HUDEP-2 (cell line): ENCODE measurements at regions not wholly inside any gene's neighbourhood (a gene's known extent, or its start where the extent isn't known, plus 50 kb on each side); places are given as distances from the start of the nearest gene placed in this dataset.

Experiments
- DNase-seq, 76 experiments: peaks; one replicate each; lab custom pipeline; 2025; ENCODE audit not compliant: unreplicated experiment in 76 of 76; lab: John Stamatoyannopoulos, UW

GRCh38 chr4:10773656-10774055 is 89.1 kb upstream of the CLNK start:
- no peak for DNase-seq

DNA sequence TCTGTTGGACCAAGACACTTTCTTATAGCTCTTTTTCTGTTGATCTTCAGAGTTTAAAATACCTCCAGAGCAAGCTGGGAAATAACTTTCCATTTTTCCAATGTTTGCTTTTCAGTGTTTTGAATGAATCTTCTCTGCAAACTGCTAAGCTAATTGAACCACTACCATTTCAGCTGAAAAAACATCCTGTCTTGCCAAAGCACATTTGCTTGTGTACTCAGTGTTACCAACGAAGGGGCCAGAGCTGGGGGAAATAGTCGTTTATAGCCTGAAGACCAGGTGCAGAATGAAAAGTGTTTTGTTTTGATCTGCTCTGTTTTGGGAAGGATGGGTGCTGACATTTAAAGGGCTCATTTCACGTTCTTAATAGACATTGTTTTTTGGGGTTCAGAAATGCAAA is 88.4 kb upstream of the CLNK start:
- no peak for DNase-seq

DNA sequence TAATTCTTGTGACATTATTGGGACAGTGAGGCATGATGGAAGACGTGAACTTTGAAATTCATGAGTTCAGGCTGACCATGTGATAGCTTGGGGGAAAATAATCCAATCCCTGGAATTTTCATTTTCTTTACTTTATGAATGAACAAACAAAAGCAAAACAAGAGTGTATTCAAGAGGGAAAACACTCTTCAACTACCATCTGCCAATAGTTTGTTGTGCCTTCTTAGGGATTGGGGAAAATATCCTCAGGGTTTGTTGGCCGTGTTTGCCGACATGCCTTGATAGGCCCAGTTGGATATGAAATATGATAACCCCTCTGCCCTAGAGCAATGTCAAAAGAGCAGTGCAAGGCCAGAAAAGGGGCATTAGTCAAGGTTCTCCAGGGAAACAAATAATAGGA is 80.8 kb upstream of the CLNK start:
- no peak for DNase-seq

DNA sequence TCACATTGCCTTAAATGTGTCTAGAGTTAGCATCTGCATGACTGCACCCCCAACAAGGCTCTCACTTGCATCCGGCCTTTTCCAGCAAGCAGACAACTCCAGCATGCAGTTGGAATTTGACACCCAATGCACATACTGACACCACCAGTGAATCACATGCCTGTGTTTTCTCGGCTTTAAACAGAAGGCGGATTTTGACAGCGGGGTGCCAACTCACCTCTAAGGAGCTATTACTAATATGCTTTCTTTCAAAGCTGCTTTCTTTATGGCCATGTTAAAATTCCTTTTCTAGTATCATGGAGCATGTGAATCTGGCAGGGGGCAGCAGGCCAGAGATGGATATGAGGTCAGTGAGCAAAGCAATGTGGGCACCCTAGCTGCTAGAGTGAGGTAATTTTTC is 78.0 kb upstream of the CLNK start:
- no peak for DNase-seq

DNA sequence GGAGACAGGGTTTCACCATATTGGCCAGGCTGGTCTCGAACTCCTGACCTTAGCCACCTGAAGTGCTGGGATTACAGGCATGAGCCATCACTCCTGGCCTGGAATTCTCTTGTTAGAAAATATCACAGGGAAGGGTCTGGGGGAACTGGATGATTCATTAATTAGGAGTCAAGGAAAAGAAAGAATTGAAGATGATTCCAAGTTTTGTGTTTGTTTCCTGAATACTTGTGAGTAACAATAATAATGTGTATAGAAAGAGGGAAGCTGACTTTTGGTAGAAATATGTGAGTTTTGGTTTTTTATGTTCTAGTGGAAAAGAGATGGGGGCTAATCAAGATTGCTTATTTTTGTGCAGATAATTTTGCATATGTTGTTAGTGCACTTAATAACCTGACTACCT is 77.3 kb upstream of the CLNK start:
- DNase-seq = no peak

DNA sequence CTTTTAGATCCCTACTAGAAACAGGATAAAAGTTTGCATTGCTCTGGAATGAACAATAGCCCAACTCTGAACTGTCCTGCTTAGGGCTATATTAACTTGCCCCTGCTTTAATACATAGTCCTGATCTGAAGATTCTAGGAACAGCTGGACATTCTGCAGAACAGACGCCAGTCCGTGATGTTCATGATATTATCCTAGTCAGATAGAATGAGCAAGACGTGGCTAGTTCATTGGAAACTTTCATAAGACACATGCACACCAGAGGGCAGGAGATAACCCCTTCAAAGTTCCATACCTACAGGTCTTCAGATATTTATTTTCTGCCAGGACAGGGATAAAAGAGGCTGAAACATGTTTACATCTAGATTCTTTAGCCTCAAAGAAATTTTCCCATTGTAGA is 75.5 kb upstream of the CLNK start:
- DNase-seq = no peak

GRCh38 chr4:10758906-10759305 is 74.3 kb upstream of the CLNK start:
- no peak for DNase-seq

GRCh38 chr4:10753856-10754402 is 69.4 kb upstream of the CLNK start:
- no peak for DNase-seq

- no peak for DNase-seq
Observed at GRCh38 chr4:10753336-10753735, 68.8 kb upstream of the CLNK start.

DNA sequence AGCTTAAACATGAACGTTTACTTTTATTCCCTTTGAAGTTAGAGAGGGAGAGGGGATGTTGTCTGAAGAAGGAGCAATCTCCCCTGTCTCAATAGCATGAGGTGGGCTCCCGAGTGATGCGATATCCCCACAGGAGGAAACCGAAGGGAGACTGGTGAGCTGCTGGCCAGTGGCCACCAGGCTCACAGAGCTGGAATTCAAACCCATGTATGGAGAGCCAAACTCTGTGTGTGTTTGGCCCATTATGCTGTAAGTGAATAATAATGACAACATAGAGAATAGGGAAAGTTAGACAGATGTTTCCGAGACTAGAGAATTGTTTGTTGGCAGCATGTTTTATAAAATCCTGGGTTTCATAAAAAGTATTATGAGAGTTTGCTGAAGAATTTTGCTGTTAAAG is 66.1 kb upstream of the CLNK start:
- DNase-seq = no peak

DNA sequence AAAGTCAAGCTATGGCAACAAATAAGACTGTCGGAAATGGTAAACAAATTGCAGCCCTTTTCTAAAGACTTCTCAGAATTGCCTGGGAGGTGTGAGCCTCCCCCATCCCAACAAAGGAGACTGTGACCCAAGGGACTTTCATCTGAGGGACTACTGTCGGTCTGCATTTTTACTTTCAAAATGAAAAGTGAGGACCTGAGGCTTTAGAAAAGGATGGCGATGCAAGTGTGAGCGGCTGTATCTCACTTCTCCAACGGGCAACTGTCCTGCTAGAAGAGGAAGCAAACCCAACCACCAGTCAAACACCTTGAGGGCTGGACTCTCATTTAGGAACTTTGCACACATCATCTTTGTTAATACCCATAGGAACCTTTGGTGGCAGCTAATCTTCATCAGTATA is 62.6 kb upstream of the CLNK start:
- DNase-seq = no peak

- no peak for DNase-seq
Observed at GRCh38 chr4:10746371-10747171, 62.0 kb upstream of the CLNK start.

DNA sequence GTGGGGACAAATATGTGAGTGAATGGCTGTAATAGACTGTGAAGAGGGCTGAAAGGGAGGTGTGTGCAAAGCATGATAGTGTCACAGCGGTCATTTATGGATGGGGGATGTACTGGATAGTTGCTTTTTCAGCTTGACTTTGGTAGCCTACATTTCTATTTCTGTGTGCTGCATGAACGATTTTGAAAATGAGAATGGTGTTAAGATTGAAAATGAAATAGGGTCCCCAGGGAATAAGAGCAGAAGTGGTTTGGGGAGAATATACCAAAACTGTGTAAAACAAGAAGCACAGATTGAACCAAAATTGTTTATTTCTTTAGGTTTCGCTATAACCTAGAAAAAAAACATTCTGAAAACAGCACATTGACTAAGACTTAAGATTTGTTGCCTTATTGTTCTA is 58.8 kb upstream of the CLNK start:
- DNase-seq = no peak

DNA sequence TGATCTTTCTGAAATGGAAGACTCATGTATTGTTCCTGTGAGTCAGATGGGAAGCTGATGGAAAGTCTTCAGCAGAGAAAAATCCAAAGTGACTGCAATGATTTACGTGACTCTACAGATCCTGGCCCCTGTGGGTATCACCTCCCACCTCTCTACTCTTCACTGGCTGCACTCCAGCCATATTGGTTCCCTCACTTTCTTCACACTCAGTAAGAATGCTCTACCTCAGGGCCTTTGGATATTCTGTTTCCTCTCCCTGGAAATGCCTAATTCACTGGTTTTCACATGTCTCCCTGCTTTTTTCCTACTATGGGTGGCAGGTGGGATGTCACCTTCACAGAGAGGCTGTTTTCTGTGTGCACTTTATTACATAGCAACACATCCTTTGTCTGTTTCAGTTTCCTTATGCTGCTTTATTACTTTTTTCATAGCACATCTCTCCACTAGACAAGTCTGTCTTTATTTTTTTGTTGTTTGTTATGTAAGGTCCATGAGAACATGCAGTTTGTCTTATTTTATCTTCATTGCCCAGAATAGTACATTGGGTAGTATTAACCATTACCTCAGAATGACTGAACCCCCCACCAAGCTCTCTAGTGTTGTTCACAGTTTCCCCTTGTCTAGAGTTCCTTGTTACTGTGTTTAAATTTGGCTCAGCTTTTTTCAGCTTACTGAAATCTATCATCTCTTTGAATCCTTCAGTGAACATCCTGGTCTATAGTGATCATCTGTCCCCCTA is 57.6 kb upstream of the CLNK start:
- DNase-seq = no peak

DNA sequence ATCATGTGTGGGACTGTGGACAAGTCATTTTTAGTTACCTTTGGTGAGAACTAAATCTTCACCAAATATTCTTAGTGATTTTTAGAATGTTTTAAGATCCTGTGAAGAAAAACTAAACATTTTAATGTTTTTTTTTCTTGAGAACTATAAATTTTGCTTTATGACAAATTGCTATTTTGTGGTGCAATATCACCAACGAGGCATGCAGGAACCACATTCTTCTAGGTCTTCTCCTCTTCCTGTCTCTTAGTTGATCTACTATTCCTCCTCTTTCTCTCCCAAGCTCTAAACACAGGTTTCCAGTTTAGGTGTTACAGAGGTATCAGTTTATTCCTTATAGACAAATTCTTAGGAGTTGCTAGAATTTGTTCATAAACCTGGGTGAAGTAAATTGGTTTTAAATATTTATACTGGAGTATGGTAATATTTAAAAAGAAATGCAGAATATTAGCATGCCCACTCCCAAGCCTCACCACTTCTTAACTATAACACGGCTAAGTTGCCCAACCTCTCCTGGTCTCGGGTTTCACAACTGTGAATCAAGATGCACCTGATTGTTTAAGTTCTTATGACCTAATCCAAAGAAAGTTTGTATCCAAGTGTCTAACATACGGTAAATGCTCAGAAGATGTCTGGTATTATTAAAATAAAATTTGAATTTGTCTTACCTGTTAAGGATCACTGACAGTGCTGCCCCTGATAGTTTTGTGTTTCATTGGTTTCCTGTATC is 56.5 kb upstream of the CLNK start:
- DNase-seq = no peak

DNA sequence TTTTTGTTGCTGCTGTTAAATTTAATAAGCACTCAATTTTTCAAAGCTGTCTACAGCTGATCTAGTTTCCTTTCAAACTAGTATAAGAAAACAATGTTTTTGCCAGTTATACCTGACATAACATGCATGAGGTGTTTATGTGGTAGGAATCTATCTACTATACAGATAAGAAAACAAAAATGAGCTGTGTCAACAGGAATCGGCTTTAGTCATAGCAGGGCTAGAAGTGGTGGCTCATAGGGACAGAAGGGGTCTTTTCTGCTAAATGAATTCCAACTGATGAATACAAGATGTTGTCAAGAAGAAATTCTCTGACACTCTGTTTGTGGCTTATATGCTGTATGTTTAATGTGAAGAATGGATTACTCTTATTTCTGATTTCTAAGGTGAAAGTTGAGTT is 55.7 kb upstream of the CLNK start:
- no peak for DNase-seq

- no peak for DNase-seq
Observed at GRCh38 chr4:10738826-10739489, 54.4 kb upstream of the CLNK start.

GRCh38 chr4:10737337-10737736 is 52.8 kb upstream of the CLNK start:
- no peak for DNase-seq

DNA sequence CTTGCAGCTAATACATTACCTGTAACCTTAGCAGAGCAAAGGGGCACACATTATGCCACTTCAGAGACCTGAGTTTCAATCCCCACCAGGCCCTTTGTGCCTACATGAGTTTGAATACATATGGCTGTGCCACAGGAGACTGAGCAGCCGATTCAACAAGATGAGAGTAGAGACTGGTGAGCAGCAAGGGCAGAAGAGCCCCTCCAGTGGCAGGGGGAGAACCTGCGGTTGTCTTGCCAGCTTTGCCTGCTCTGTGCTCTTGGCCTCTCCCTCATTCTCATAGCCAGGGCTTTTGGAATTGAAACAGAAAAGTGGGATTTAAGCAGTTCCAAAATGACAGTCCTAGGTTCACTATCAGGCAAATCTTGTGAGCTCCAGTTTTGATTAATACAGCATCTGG is 52.3 kb upstream of the CLNK start:
- DNase-seq = no peak

GRCh38 chr4:10736266-10736665 is 51.7 kb upstream of the CLNK start:
- no peak for DNase-seq

DNA sequence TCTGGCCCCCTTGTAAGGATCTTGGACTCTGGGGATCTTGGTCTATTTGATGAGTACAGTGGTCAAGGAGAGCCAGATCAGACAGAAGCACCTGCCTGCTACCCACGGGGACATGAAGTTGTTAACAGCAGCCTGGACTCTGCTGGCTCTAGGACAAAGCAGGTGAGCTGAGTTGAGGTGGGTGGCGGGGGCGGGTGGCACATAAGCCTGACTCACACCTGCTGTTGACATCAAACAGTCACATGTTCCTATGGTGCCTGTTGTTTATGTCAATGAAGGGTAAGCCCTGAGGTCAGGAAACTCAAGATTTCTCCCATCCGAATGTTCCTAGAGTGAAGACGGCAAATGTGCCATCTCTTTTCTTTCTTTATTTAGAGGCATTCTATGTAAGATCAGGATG is 50.1 kb upstream of the CLNK start:
- DNase-seq = no peak
